Astrocyte (in vitro differentiated cells and primary cell): ENCODE measurements at regions not wholly inside any gene's neighbourhood (a gene's known extent, or its start where the extent isn't known, plus 50 kb on each side); places are given as distances from the start of the nearest gene placed in this dataset.

Source experiments
- DNase-seq: peaks from one replicate; pipeline ENCODE4 v3.0.0-alpha.2; 2010; ENCODE audit warnings: low read depth
- FAIRE-seq: peaks from 2 replicates; lab custom pipeline; 2011; peaks lifted over from hg19 to GRCh38; lab: Jason Lieb, UNC
- H2AFZ ChIP-seq: 2 replicates; pipeline ENCODE4 v1.6.0; 2012; ENCODE audit warnings: low read depth, low read length, inconsistent platforms
- H3K27ac ChIP-seq: 2 replicates; pipeline ENCODE4 v1.5.1; 2011; ENCODE audit warnings: low read depth, low read length, inconsistent platforms
- H3K27me3 ChIP-seq: 2 replicates; pipeline ENCODE4 v1.6.0; 2011; ENCODE audit warnings: low read length, inconsistent platforms; ENCODE audit not compliant: insufficient read depth
- H3K36me3 ChIP-seq: 2 replicates; pipeline ENCODE4 v1.5.1; 2011; ENCODE audit warnings: low read length, inconsistent platforms; ENCODE audit not compliant: insufficient read depth
- H3K4me1 ChIP-seq: 2 replicates; pipeline ENCODE4 v1.5.1; 2011; ENCODE audit warnings: low read length, inconsistent platforms; ENCODE audit not compliant: insufficient read depth
- H3K4me2 ChIP-seq: 2 replicates; pipeline ENCODE4 v1.6.0; 2012; ENCODE audit warnings: low read length, inconsistent platforms
- H3K4me3 ChIP-seq: 2 replicates; pipeline ENCODE4 v1.5.1; 2011; ENCODE audit warnings: low read depth, mild to moderate bottlenecking, low read length, inconsistent platforms; ENCODE audit not compliant: insufficient read depth
- H3K79me2 ChIP-seq: 2 replicates; pipeline ENCODE4 v1.6.0; 2012; ENCODE audit warnings: mild to moderate bottlenecking, low read length, inconsistent platforms; ENCODE audit not compliant: insufficient read depth
- H3K9ac ChIP-seq: 2 replicates; pipeline ENCODE4 v1.6.0; 2012; ENCODE audit warnings: mild to moderate bottlenecking, low read length, inconsistent platforms
- H3K9me3 ChIP-seq: 2 replicates; pipeline ENCODE4 v1.5.1; 2012; ENCODE audit warnings: low read depth, mild to moderate bottlenecking, low read length, inconsistent platforms; ENCODE audit not compliant: insufficient read depth
- H4K20me1 ChIP-seq: 2 replicates; pipeline ENCODE4 v1.6.0; 2012; ENCODE audit warnings: low read length, inconsistent platforms; ENCODE audit not compliant: insufficient read depth
- H3K27ac Mint-ChIP-seq: one replicate; pipeline ENCODE4 v1.8.0; 2021; ENCODE audit warnings: mild to moderate bottlenecking, mixed read lengths; ENCODE audit not compliant: unreplicated experiment
- H3K27me3 Mint-ChIP-seq: one replicate; pipeline ENCODE4 v1.8.0; 2021; ENCODE audit warnings: low read depth, mixed read lengths; ENCODE audit not compliant: unreplicated experiment
- H3K36me3 Mint-ChIP-seq: one replicate; pipeline ENCODE4 v1.8.0; 2021; ENCODE audit warnings: low read depth, mixed read lengths; ENCODE audit not compliant: unreplicated experiment
- H3K4me1 Mint-ChIP-seq: one replicate; pipeline ENCODE4 v1.8.0; 2021; ENCODE audit warnings: low read depth, mixed read lengths; ENCODE audit not compliant: unreplicated experiment
- H3K4me3 Mint-ChIP-seq: one replicate; pipeline ENCODE4 v1.8.0; 2021; ENCODE audit warnings: mild to moderate bottlenecking, moderate library complexity, mixed read lengths; ENCODE audit not compliant: unreplicated experiment
- H3K9me3 Mint-ChIP-seq: one replicate; pipeline ENCODE4 v1.8.0; 2021; ENCODE audit warnings: mild to moderate bottlenecking, mixed read lengths; ENCODE audit not compliant: unreplicated experiment
- CTCF ChIP-seq: IDR thresholded peaks from 2 replicates; pipeline ENCODE4 v1.5.1; 2011; ENCODE audit warnings: low read depth, mild to moderate bottlenecking, inconsistent platforms, low read length, moderate library complexity; ENCODE audit not compliant: insufficient read depth
- EZH2 ChIP-seq: IDR thresholded peaks from 2 replicates; pipeline ENCODE4 v1.6.1; 2012; ENCODE audit warnings: mild to moderate bottlenecking, low read length, inconsistent platforms; ENCODE audit not compliant: insufficient read depth

- FAIRE-seq (no peak), DNase-seq (no peak)
- Histone ChIP-seq H3K9me3 (peaks cover 2% of the 10 kb centered on the region), H3K4me1 (no peaks in the 10 kb centered on the region), H3K9ac (no peak overlapping the region), H4K20me1 (no peaks in the 10 kb centered on the region), H3K36me3 (no peaks in the 10 kb centered on the region), H2AFZ (no peak overlapping the region), H3K4me3 (no peak overlapping the region), H3K4me2 (no peak overlapping the region), H3K27me3 (no peaks in the 10 kb centered on the region), H3K79me2 (no peaks in the 10 kb centered on the region), H3K27ac (no peak overlapping the region)
- Mint-ChIP-seq H3K9me3 (peaks cover 21% of the 10 kb centered on the region), H3K4me3 (no peak overlapping the region), H3K27me3 (peaks cover 5% of the 10 kb centered on the region), H3K4me1 (peaks cover 5% of the 10 kb centered on the region), H3K36me3 (no peaks in the 10 kb centered on the region), H3K27ac (no peak overlapping the region)
- no peak for TF ChIP-seq EZH2
- TF ChIP-seq CTCF: no peak
These were observed 82.7 kb upstream of the SH3BP4 start for GRCh38 chr2:234869164-234869563.

- FAIRE-seq: no peak
These were observed 83.9 kb upstream of the SH3BP4 start for GRCh38 chr2:234867882-234868285.

More at GRCh38 chr2:234867882-234868285, 83.9 kb upstream of the SH3BP4 start:
- H3K27me3 ChIP-seq: no peaks in the 10 kb centered on the region
- H3K4me3 Mint-ChIP-seq: no peak overlapping the region
- H3K9me3 Mint-ChIP-seq: peaks cover 17% of the 10 kb centered on the region
- TF ChIP-seq CTCF (no peak), EZH2 (no peak)
- peaks cover 8% of the 10 kb centered on the region for H3K4me1 ChIP-seq
- no peak overlapping the region for H3K27ac Mint-ChIP-seq
- no peak overlapping the region for H3K27ac ChIP-seq
- H3K9me3 ChIP-seq: peaks cover 2% of the 10 kb centered on the region
- H3K4me2 ChIP-seq: no peak overlapping the region
- no peaks in the 10 kb centered on the region for H3K79me2 ChIP-seq
- no peak overlapping the region for H3K9ac ChIP-seq
- H3K36me3 ChIP-seq: no peaks in the 10 kb centered on the region
- no peak overlapping the region for H2AFZ ChIP-seq
- H3K36me3 Mint-ChIP-seq: peaks cover 2% of the 10 kb centered on the region
- peaks cover 8% of the 10 kb centered on the region for H3K4me1 Mint-ChIP-seq
- peaks cover 5% of the 10 kb centered on the region for H3K27me3 Mint-ChIP-seq
- no peak overlapping the region for H3K4me3 ChIP-seq
- no peak for DNase-seq
- H4K20me1 ChIP-seq: no peaks in the 10 kb centered on the region
